ENCODE measurements at regions not wholly inside any gene's neighbourhood (a gene's known extent, or its start where the extent isn't known, plus 50 kb on each side); places are given as distances from the start of the nearest gene placed in this dataset.

DNA sequence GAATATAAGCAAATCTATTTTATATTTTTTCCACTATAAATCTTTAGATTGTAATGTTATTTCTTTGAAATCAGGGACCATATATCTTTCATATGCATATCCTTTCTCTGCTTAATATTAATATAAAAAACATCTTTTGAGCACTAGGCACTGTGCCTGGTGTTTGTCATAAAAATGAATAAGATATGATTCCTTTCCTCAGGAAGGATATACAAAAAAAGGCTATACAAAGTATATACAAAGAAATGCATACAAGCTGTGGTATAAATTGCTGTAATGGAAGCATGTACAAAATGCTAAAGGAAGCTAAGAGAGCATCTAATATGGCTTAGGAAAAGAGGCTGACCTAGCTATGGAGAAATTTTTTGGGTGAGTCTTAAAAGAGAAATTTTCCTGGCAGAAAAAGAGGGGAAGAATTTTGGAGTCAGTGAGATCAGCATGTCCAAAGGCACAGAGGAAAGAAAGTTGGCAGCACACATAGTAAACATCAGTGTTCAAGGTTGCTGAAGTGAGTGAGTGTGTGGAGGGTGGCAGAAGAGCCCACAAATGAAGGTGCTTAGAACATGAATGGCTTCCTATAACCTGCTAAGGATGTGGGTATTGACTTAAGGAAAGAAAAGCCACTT, 500.0 kb downstream of the SPRY1 start:
- DNase-seq: no peak

GRCh38 chr4:123898946-123899666, 502.5 kb downstream of the SPRY1 start:
- no peak for DNase-seq

- DNase-seq: no peak
Observed at GRCh38 chr4:123904882-123905281, 508.3 kb downstream of the SPRY1 start.

GRCh38 chr4:123913598-123913997, 517.0 kb downstream of the SPRY1 start:
- no peak for DNase-seq

GRCh38 chr4:123916821-123917220, 520.2 kb downstream of the SPRY1 start:
- DNase-seq: no peak

DNA sequence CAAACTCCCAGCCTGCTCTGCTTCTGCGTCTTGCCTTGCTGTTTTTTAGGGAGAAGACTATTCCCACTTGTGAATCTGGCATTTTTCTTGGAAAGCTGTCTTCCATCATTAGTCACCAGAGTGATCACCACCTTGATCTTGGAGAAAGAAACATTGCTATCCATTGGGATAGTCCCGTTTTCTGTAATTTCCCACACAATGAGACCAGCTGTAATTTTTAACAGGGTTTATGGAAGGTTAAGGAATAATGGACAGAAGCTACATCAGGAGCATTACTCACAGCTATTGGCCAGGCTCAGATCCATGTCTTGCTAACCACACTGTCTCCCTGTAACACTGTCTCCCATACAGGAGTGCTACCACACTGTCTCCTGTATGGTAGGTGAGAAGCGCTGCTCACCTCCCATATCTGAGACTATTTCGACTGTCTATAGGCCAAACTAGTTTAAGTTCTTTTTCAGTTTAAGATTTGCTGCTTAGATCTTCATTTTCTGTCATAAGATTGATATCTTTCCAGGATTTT, 523.0 kb downstream of the SPRY1 start:
- DNase-seq: no peak

DNA sequence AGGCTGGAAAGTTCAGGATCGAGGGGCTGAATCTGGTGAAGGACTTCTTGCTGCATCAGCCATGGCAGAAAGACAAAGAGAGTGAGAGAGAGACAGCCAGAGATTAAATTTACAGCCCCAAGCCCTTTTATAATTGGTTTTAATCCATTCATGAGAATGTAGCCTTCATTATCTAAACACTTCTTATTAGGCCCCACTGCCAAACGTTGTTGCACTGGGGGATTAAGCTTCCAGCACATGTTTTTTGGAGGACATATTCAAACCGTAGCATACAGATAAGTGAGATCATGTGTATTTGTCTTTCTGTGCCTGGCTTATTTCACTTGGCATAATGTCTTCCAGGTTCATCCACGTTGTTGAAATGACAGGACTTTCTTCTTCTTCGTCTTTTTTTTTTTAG, 524.7 kb downstream of the SPRY1 start:
- DNase-seq: no peak

DNA sequence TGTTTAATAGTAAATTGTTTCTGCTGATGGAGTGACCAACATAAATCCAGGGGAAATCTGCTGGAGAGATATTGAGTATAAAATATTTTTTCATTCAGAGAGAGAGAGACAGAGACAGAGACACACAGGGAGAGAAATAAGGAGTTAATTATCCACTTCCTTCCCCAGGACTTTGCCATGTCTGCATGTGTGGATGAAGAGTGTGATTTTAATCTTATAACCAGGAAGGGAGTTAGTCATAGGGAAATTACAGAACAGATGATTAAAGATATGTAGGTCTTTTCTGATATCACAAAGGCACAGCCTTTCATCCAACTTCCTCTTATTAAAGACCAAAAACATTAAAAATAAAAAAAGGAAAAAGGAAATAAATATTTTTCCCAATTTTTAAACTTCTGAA, 526.3 kb downstream of the SPRY1 start:
- no peak for DNase-seq

DNA sequence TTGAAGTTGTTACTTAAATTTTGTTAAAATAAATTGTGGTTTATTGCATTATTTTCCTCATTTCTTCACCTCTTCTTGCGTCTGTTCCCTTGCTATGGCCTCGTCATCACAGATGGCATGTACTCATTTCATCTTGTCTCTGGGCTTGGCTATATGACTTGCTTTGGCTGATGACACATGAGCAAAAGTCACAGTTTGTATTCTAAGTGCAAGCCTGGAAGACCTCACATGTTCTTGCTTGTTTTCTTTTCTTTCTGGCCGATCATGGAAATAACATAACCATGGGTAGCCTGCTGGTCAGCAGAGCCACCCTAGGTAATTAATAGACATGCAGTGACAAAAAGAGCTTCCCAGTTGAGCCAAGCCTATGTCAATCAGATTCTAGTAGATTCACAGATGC, 527.9 kb downstream of the SPRY1 start:
- no peak for DNase-seq

GRCh38 chr4:123929565-123929964, 533.0 kb downstream of the SPRY1 start:
- DNase-seq: no peak

DNA sequence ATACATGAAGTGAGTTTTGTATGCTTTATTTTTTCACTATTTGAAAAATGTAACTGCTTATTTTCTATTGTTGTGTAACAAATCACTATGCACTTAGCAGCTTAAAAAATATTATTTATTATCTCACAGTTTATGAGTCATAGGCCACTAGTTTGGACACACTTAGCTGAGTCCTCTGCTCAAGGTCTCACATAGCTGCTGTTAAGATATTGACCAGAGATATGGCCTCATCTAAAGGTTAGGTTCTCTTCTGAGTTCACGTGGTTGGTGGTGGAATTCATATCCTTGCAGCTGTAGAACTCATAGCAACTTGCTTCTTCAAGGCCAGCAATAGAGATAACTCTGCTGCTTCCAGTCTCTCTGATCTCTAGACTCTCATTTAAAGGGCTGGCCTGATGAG, 534.4 kb downstream of the SPRY1 start:
- DNase-seq: no peak

DNA sequence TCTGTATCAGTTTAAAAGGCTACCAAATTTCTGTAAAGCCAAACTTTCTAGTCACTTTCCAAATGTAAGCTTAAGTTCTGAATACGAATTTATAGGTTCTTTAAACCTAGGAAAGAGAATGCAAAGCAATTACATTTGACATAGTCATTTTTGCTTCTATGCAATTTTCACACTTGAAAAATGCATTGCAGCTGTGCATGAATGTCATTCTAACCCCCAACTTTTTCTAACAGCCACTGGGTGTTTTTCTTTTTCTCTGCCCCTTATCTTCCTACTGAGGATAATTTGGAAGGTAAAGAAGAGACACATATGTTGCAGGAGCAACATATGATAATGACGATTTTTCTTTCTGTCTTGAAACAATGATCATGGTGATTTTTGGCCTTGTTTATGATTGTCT, 537.5 kb downstream of the SPRY1 start:
- no peak for DNase-seq

GRCh38 chr4:123936621-123937043, 540.0 kb downstream of the SPRY1 start:
- no peak for DNase-seq

GRCh38 chr4:123937581-123937980, 541.0 kb downstream of the SPRY1 start:
- DNase-seq: no peak

GRCh38 chr4:123939621-123940020, 543.0 kb downstream of the SPRY1 start:
- DNase-seq: no peak

GRCh38 chr4:123940604-123941003, 544.0 kb downstream of the SPRY1 start:
- no peak for DNase-seq

- no peak for DNase-seq
Observed at GRCh38 chr4:123941306-123941705, 544.7 kb downstream of the SPRY1 start.

GRCh38 chr4:123943976-123944375, 547.4 kb downstream of the SPRY1 start:
- DNase-seq: no peak

DNA sequence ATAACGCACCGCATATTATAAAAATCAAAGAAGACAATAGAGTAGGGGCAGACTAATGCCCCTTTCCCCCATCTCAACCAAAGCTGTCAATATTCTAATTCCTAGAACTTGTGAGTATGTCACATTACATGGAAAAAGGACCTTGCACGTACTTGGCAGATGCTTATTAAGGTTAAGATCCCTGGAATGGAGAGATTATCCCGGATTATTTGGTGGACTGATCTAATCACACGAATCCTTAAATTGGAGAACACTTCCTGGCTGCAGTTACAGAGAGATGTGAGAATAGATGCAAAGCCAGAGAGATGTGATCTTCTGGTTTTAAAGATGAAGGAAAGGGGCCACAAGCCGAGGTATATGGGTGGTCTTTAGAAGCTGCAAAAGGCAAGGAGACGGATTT, 548.7 kb downstream of the SPRY1 start:
- no peak for DNase-seq

- no peak for DNase-seq
Observed at GRCh38 chr4:123950530-123950929, 553.9 kb downstream of the SPRY1 start.

GRCh38 chr4:123952530-123953274, 556.1 kb downstream of the SPRY1 start:
- DNase-seq: no peak

- no peak for DNase-seq
Observed at GRCh38 chr4:123953566-123953965, 557.0 kb downstream of the SPRY1 start.

GRCh38 chr4:123954220-123954619, 557.6 kb downstream of the SPRY1 start:
- DNase-seq: no peak

Data from CD4-positive, alpha-beta T cell treated with Interleukin-17A for 1 hour (primary cell).